B cell (primary cell): ENCODE measurements at regions not wholly inside any gene's neighbourhood (a gene's known extent, or its start where the extent isn't known, plus 50 kb on each side); places are given as distances from the start of the nearest gene placed in this dataset.

ENCODE experiments used
- EZH2 ChIP-seq: IDR thresholded peaks from 2 replicates; pipeline ENCODE4 v1.6.1; 2012; ENCODE audit warnings: borderline replicate concordance, low read depth, mild to moderate bottlenecking, moderate library complexity, low read length; ENCODE audit not compliant: insufficient read depth, poor library complexity, severe bottlenecking
- TF ChIP-seq, protein P1 (sequence below): fragments of 200-600 bp; IDR thresholded peaks from one replicate; pipeline ENCODE4 v1.8.0; 2022; ENCODE audit warnings: antibody characterized with exemption, mild to moderate bottlenecking

DNA sequence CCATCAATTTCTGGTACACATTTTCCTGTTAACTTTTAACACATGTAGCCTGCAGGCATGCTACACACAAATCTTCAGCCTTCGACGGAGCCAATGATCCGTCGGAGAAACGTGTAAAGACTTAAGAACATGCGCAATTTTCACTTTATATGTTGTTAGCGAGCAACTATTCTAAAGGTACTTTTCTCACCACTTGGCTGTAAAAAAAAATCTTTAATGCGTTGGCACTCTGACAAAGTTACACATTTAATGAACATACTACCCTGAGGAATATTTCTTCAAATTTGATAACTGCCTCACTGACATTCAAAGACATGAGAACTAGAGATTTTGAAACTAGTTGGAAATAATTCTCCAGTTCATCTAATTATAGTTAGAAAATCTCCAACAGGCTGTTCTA is 507.5 kb upstream of the SALL1 start:
- TF ChIP-seq, protein P1, sequence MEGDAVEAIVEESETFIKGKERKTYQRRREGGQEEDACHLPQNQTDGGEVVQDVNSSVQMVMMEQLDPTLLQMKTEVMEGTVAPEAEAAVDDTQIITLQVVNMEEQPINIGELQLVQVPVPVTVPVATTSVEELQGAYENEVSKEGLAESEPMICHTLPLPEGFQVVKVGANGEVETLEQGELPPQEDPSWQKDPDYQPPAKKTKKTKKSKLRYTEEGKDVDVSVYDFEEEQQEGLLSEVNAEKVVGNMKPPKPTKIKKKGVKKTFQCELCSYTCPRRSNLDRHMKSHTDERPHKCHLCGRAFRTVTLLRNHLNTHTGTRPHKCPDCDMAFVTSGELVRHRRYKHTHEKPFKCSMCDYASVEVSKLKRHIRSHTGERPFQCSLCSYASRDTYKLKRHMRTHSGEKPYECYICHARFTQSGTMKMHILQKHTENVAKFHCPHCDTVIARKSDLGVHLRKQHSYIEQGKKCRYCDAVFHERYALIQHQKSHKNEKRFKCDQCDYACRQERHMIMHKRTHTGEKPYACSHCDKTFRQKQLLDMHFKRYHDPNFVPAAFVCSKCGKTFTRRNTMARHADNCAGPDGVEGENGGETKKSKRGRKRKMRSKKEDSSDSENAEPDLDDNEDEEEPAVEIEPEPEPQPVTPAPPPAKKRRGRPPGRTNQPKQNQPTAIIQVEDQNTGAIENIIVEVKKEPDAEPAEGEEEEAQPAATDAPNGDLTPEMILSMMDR: no peak
- TF ChIP-seq EZH2: no peak
